OCI-LY1 (cell line): ENCODE measurements at regions not wholly inside any gene's neighbourhood (a gene's known extent, or its start where the extent isn't known, plus 50 kb on each side); places are given as distances from the start of the nearest gene placed in this dataset.
A peak's percentile ranks its signal among the peaks of the same experiment; 100 is the strongest.

ENCODE experiments used
- H2AFZ ChIP-seq: fragments of 200-600 bp; sonication (generic), shearing (Covaris generic); 2 replicates; pipeline ENCODE4 v1.6.0; 2014; ENCODE audit warnings: antibody characterized with exemption, mild to moderate bottlenecking, low read length
- H3F3A ChIP-seq: fragments of 200-600 bp; sonication (generic), shearing (Covaris generic); 2 replicates; pipeline ENCODE4 v1.6.0; 2014; ENCODE audit warnings: mild to moderate bottlenecking, antibody characterized with exemption, low read length, moderate library complexity; ENCODE audit not compliant: insufficient read depth
- H3K27ac ChIP-seq: fragments of 200-600 bp; sonication (generic); 2 replicates; pipeline ENCODE4 v1.5.1; 2014; ENCODE audit warnings: low read length, mixed run types, mild to moderate bottlenecking, low read depth; ENCODE audit not compliant: poor library complexity, severe bottlenecking
- H3K27me3 ChIP-seq: fragments of 200-600 bp; sonication (generic); 2 replicates; pipeline ENCODE4 v1.6.0; 2014; ENCODE audit warnings: antibody characterized with exemption, mild to moderate bottlenecking, low read length, moderate library complexity; ENCODE audit not compliant: insufficient read depth
- H3K36me3 ChIP-seq: fragments of 200-600 bp; sonication (generic); 2 replicates; pipeline ENCODE4 v1.6.1; 2014; ENCODE audit warnings: mild to moderate bottlenecking, antibody characterized with exemption, low read length, moderate library complexity, mixed read lengths; ENCODE audit not compliant: insufficient read depth
- H3K4me1 ChIP-seq: fragments of 200-600 bp; sonication (generic); 2 replicates; pipeline ENCODE4 v1.5.1; 2014; ENCODE audit warnings: mild to moderate bottlenecking, low read length, moderate library complexity; ENCODE audit not compliant: insufficient read depth, severe bottlenecking
- H3K4me2 ChIP-seq: fragments of 200-600 bp; sonication (generic), shearing (Covaris generic); 2 replicates; pipeline ENCODE4 v1.6.1; 2014; ENCODE audit warnings: low read length
- H3K4me3 ChIP-seq: fragments of 200-600 bp; sonication (generic); 2 replicates; pipeline ENCODE4 v1.5.1; 2014; ENCODE audit warnings: low read length, low read depth, mild to moderate bottlenecking, mixed read lengths; ENCODE audit not compliant: poor library complexity, severe bottlenecking
- H3K79me2 ChIP-seq: fragments of 200-600 bp; shearing (Covaris generic); 2 replicates; pipeline ENCODE4 v1.6.1; 2016; ENCODE audit warnings: mixed run types, low read length, mixed read lengths; ENCODE audit not compliant: insufficient read depth
- H3K9ac ChIP-seq: fragments of 200-600 bp; sonication (generic), shearing (Covaris generic); 2 replicates; pipeline ENCODE4 v1.6.1; 2014; ENCODE audit warnings: mild to moderate bottlenecking, low read length, mixed read lengths
- H3K9me2 ChIP-seq: fragments of 200-600 bp; sonication (generic), shearing (Covaris generic); 2 replicates; pipeline ENCODE4 v1.6.1; 2014; ENCODE audit warnings: low read depth, mild to moderate bottlenecking, low read length, mixed read lengths
- H3K9me3 ChIP-seq: fragments of 200-600 bp; shearing (Covaris generic); 2 replicates; pipeline ENCODE4 v1.6.1; 2014; ENCODE audit warnings: low read length, mixed read lengths
- H4K20me1 ChIP-seq: fragments of 200-600 bp; sonication (generic), shearing (Covaris generic); 2 replicates; pipeline ENCODE4 v1.6.0; 2016; ENCODE audit warnings: mild to moderate bottlenecking, low read length; ENCODE audit not compliant: insufficient read depth
- EZH2 ChIP-seq: fragments of 200-600 bp; sonication (generic), shearing (Covaris generic); IDR thresholded peaks from 2 replicates; pipeline ENCODE4 v1.8.0; 2017; ENCODE audit warnings: borderline replicate concordance, mixed run types, mild to moderate bottlenecking, antibody characterized with exemption, low read length, moderate library complexity, mixed read lengths
- TF ChIP-seq, protein P1 (sequence below): fragments of 200-600 bp; sonication (generic), shearing (Covaris generic); IDR thresholded peaks from 2 replicates; pipeline ENCODE4 v1.5.1; 2017; ENCODE audit warnings: mild to moderate bottlenecking, antibody characterized with exemption, low read length, moderate library complexity, mixed read lengths

DNA sequence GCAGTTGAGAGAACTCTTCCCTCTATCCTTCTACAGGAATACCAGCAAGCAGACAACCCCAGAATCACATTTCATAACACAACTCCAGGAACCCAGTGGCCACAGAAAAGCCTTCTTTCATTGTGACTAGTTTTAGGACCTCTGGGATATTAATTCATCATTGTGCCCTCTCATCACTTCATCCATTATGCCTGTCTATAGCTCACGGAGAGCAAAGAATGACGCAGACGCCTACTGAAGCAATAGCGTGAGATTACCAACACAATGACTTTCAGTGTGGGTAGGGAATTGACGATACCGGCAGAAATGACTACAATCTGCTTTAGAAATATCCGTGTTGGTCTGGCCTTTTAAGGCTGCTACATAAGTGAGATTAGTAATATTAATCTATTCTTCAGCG is 158.1 kb upstream of the FOXG1 start:
- TF ChIP-seq, protein P1, sequence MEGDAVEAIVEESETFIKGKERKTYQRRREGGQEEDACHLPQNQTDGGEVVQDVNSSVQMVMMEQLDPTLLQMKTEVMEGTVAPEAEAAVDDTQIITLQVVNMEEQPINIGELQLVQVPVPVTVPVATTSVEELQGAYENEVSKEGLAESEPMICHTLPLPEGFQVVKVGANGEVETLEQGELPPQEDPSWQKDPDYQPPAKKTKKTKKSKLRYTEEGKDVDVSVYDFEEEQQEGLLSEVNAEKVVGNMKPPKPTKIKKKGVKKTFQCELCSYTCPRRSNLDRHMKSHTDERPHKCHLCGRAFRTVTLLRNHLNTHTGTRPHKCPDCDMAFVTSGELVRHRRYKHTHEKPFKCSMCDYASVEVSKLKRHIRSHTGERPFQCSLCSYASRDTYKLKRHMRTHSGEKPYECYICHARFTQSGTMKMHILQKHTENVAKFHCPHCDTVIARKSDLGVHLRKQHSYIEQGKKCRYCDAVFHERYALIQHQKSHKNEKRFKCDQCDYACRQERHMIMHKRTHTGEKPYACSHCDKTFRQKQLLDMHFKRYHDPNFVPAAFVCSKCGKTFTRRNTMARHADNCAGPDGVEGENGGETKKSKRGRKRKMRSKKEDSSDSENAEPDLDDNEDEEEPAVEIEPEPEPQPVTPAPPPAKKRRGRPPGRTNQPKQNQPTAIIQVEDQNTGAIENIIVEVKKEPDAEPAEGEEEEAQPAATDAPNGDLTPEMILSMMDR = no peak
- no peaks in the 10 kb centered on the region for H3K9me2 ChIP-seq
- H3K27ac ChIP-seq = no peak overlapping the region
- no peaks in the 10 kb centered on the region for H3K4me1 ChIP-seq
- H3K9me3 ChIP-seq = no peaks in the 10 kb centered on the region
- no peaks in the 10 kb centered on the region for H4K20me1 ChIP-seq
- H3K27me3 ChIP-seq = no peaks in the 10 kb centered on the region
- no peaks in the 10 kb centered on the region for H3K79me2 ChIP-seq
- H3K36me3 ChIP-seq = no peaks in the 10 kb centered on the region
- H2AFZ ChIP-seq = no peak overlapping the region
- H3K4me2 ChIP-seq = no peak overlapping the region
- H3K9ac ChIP-seq = no peak overlapping the region
- no peaks in the 10 kb centered on the region for H3F3A ChIP-seq
- no peak overlapping the region for H3K4me3 ChIP-seq

DNA sequence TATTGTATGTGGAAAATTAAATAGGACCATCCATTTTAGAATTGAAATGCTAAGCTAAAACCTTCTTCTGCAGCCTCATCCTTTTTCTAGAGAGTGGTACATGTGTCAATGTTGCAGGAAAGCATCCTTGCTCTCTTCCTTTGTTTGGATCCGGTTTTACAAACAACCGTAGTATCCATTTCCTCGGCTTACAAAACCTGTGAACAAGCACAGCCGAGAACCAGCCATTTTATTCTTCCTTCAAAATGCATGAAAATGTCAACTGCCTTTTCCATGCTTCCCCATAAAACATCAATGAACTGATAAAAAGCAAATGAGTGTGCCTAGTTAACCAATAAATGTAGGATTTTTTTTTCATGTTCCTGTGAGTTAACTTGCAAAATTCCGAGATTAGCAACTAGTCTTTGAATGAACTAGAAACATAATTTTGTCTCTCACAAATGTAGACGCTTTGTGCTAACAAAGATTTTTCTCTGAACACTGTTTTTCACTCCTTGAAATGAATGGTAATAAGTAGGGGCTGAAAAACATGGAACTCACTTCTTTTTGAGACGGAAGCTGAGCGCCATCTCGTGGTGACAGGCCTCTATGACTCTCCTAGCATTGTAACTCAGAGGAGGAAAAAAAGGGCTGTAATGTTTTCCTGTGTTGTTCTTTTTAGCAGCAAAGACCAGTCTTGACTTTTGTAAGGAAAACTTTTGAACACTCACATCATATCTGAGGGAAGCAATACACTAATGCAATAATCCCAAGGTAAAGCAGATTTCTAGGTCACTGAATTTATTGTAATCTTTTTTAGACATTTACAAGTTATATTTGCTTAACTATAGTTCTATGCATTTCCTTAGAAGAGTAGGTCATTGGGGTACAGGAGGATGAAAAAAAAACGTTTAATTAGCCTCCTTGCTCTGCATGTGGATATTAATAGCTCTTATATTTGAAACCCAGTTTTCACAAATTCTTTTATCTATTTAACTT is 157.4 kb upstream of the FOXG1 start:
- no peaks in the 10 kb centered on the region for H3K36me3 ChIP-seq
- no peaks in the 10 kb centered on the region for H4K20me1 ChIP-seq
- no peaks in the 10 kb centered on the region for H3K79me2 ChIP-seq
- H3K4me2 ChIP-seq = no peak overlapping the region
- no peaks in the 10 kb centered on the region for H3K9me3 ChIP-seq
- no peaks in the 10 kb centered on the region for H3K27me3 ChIP-seq
- no peak overlapping the region for H3K4me3 ChIP-seq
- H3K4me1 ChIP-seq = no peaks in the 10 kb centered on the region
- no peak for TF ChIP-seq EZH2
- TF ChIP-seq, protein P1 = peak; percentile 85
- no peak overlapping the region for H3K9ac ChIP-seq
- no peaks in the 10 kb centered on the region for H3K9me2 ChIP-seq
- no peak overlapping the region for H2AFZ ChIP-seq
- H3K27ac ChIP-seq = no peak overlapping the region
- H3F3A ChIP-seq = no peaks in the 10 kb centered on the region

DNA sequence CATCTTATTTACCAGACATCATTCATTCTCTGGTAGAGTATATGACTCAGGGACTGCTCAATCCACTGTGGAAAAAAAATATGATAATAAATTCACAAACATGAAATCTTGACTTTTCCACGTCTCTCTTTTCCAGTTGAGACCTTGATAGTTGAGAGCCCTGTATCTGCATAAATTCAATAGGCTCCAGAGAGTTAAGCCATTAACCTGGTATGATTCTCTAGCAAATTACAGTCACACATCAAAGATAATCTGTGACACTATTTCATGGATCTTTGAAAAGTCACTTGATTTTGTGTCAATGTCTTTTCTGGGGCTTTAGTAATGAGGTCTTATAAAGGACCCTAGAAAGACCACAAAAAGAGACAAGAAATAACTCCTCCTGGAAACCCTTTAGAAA is 154.2 kb upstream of the FOXG1 start:
- H4K20me1 ChIP-seq = no peaks in the 10 kb centered on the region
- H3K4me3 ChIP-seq = no peak overlapping the region
- H3K9me2 ChIP-seq = no peaks in the 10 kb centered on the region
- H3K9ac ChIP-seq = no peak overlapping the region
- H3K79me2 ChIP-seq = no peaks in the 10 kb centered on the region
- no peak overlapping the region for H2AFZ ChIP-seq
- TF ChIP-seq, protein P1 = no peak
- TF ChIP-seq EZH2 = no peak
- no peak overlapping the region for H3K4me2 ChIP-seq
- H3K9me3 ChIP-seq = no peaks in the 10 kb centered on the region
- no peaks in the 10 kb centered on the region for H3K36me3 ChIP-seq
- H3K4me1 ChIP-seq = no peaks in the 10 kb centered on the region
- H3K27me3 ChIP-seq = no peaks in the 10 kb centered on the region
- no peak overlapping the region for H3K27ac ChIP-seq
- H3F3A ChIP-seq = no peaks in the 10 kb centered on the region
